ENCODE measurements at regions not wholly inside any gene's neighbourhood (a gene's known extent, or its start where the extent isn't known, plus 50 kb on each side); places are given as distances from the start of the nearest gene placed in this dataset.

GRCh38 chr6:77034161-77034560 lies 429.1 kb downstream of the HTR1B start:
- no peak for ATAC-seq (ENCODE audit: poor library complexity)
- CTCF ChIA-PET, result no interaction called here

GRCh38 chr6:77030929-77031674 lies 432.2 kb downstream of the HTR1B start:
- no peak for ATAC-seq (ENCODE audit: poor library complexity)
- no peak for DNase-seq
- Mint-ChIP-seq H3K36me3 (ENCODE audit: low read depth) (no peaks in the 10 kb centered on the region), H3K27ac (no peak overlapping the region), H3K9me3 (peaks cover 17% of the 10 kb centered on the region), H3K27me3 (no peaks in the 10 kb centered on the region), H3K4me1 (ENCODE audit: low read depth) (no peaks in the 10 kb centered on the region), H3K4me3 (no peak overlapping the region)
- intact Hi-C loops (cut with DNase I, micrococcal nuclease), result no loop called here
- no peaks in the 10 kb centered on the region for H3K27me3 ChIP-seq (ENCODE audit: control insufficient read depth in 1 of 2, insufficient read depth in 2 of 2, low read length in 2 of 2)
- ChIA-PET POLR2A (no interaction called here), CTCF (no interaction called here)
- peaks cover 0 to 1% of the 10 kb centered on the region in 2 experiments for H3K9me3 ChIP-seq (ENCODE audit: control insufficient read depth in 1 of 2, insufficient read depth in 1 of 2, low read length in 2 of 2)
- H3K36me3 ChIP-seq (ENCODE audit: insufficient read depth, low read length), result no peaks in the 10 kb centered on the region
- no peak for TF ChIP-seq CTCF (IDR thresholded peaks at IDR 0.05)
- H3K27ac ChIP-seq (ENCODE audit: low read depth in 1 of 2, low read length in 2 of 2), result no peak overlapping the region
- no peak overlapping the region for H3K4me3 ChIP-seq (ENCODE audit: low read length)
- H3K4me1 ChIP-seq (ENCODE audit: insufficient read depth, low read length), result no peaks in the 10 kb centered on the region

More at GRCh38 chr6:77034161-77034560, 429.1 kb downstream of the HTR1B start:
- no peak overlapping the region for H3K4me3 Mint-ChIP-seq
- H3K4me1 Mint-ChIP-seq (ENCODE audit: low read depth), result no peaks in the 10 kb centered on the region
- no peaks in the 10 kb centered on the region for H3K36me3 Mint-ChIP-seq (ENCODE audit: low read depth)
- Histone ChIP-seq H3K36me3 (ENCODE audit: insufficient read depth, low read length) (no peaks in the 10 kb centered on the region), H3K27ac (ENCODE audit: low read depth in 1 of 2, low read length in 2 of 2) (no peak overlapping the region), H3K27me3 (ENCODE audit: control insufficient read depth in 1 of 2, insufficient read depth in 2 of 2, low read length in 2 of 2) (no peaks in the 10 kb centered on the region), H3K4me1 (ENCODE audit: insufficient read depth, low read length) (no peaks in the 10 kb centered on the region), H3K9me3 (ENCODE audit: control insufficient read depth in 1 of 2, insufficient read depth in 1 of 2, low read length in 2 of 2) (peaks cover 0 to 11% of the 10 kb centered on the region in 2 experiments), H3K4me3 (ENCODE audit: low read length) (no peak overlapping the region)
- H3K27me3 Mint-ChIP-seq, result no peaks in the 10 kb centered on the region
- DNase-seq, result no peak
- POLR2A ChIA-PET, result no interaction called here
- no peak for TF ChIP-seq CTCF (IDR thresholded peaks at IDR 0.05)
- intact Hi-C loops (cut with DNase I, micrococcal nuclease), result no loop called here
- H3K9me3 Mint-ChIP-seq, result peaks cover 18% of the 10 kb centered on the region
- H3K27ac Mint-ChIP-seq, result no peak overlapping the region

- Mint-ChIP-seq H3K9me3 (peaks cover 9% of the 10 kb centered on the region), H3K4me1 (ENCODE audit: low read depth) (no peaks in the 10 kb centered on the region), H3K4me3 (no peak overlapping the region), H3K36me3 (ENCODE audit: low read depth) (no peaks in the 10 kb centered on the region), H3K27ac (no peak overlapping the region), H3K27me3 (no peaks in the 10 kb centered on the region)
- Histone ChIP-seq H3K27me3 (ENCODE audit: control insufficient read depth in 1 of 2, insufficient read depth in 2 of 2, low read length in 2 of 2) (no peaks in the 10 kb centered on the region), H3K36me3 (ENCODE audit: insufficient read depth, low read length) (no peaks in the 10 kb centered on the region), H3K4me1 (ENCODE audit: insufficient read depth, low read length) (no peaks in the 10 kb centered on the region), H3K27ac (ENCODE audit: low read depth in 1 of 2, low read length in 2 of 2) (no peak overlapping the region), H3K4me3 (ENCODE audit: low read length) (no peak overlapping the region), H3K9me3 (ENCODE audit: control insufficient read depth in 1 of 2, insufficient read depth in 1 of 2, low read length in 2 of 2) (no peaks in the 10 kb centered on the region)
- ChIA-PET POLR2A (no interaction called here), CTCF (no interaction called here)
- ATAC-seq (ENCODE audit: poor library complexity) (no peak), DNase-seq (no peak)
- no peak for TF ChIP-seq CTCF (IDR thresholded peaks at IDR 0.05)
- intact Hi-C loops (cut with DNase I, micrococcal nuclease), result no loop called here
Observed at GRCh38 chr6:77026341-77026740, 436.9 kb downstream of the HTR1B start.

All from CD4-positive, alpha-beta T cell (primary cell).